Activated CD8-positive, alpha-beta memory T cell treated with anti-CD3 and anti-CD28 coated beads, Interleukin-2, amount 10 ng/mL, durations not matched to agents 7 days and 5 days (primary cell): ENCODE measurements at regions not wholly inside any gene's neighbourhood (a gene's known extent, or its start where the extent isn't known, plus 50 kb on each side); places are given as distances from the start of the nearest gene placed in this dataset.
A peak's percentile ranks its signal among the peaks of the same experiment; 100 is the strongest.

Source experiments
- ATAC-seq: fragments of 150-1000 bp; cut with Tn5 transposase; one replicate; pipeline ENCODE4 v1.10.0; 2021; ENCODE audit warnings: moderate library complexity
- CTCF ChIA-PET: fragments of 350-600 bp; sonication (Branson Sonifier 250); formaldehyde crosslinking; loops from one replicate; lab custom pipeline; 2021; ENCODE audit warnings: antibody characterized with exemption; lab: Charles Lee
- DNase-seq: peaks from one replicate; pipeline ENCODE4 v3.0.0-alpha.2; 2020
- H3K27ac Mint-ChIP-seq: one replicate; pipeline ENCODE4 v1.8.0; 2021; ENCODE audit warnings: mild to moderate bottlenecking, mixed read lengths
- H3K27me3 Mint-ChIP-seq: one replicate; pipeline ENCODE4 v1.8.0; 2021; ENCODE audit warnings: mixed read lengths
- H3K36me3 Mint-ChIP-seq: one replicate; pipeline ENCODE4 v1.8.0; 2021; ENCODE audit warnings: mild to moderate bottlenecking, mixed read lengths
- H3K4me1 Mint-ChIP-seq: one replicate; pipeline ENCODE4 v1.8.0; 2021; ENCODE audit warnings: mixed read lengths
- H3K4me3 Mint-ChIP-seq: one replicate; pipeline ENCODE4 v1.8.0; 2021; ENCODE audit warnings: mild to moderate bottlenecking, moderate library complexity, mixed read lengths
- H3K9me3 Mint-ChIP-seq: one replicate; pipeline ENCODE4 v1.8.0; 2022; ENCODE audit warnings: low read depth, mixed read lengths

DNA sequence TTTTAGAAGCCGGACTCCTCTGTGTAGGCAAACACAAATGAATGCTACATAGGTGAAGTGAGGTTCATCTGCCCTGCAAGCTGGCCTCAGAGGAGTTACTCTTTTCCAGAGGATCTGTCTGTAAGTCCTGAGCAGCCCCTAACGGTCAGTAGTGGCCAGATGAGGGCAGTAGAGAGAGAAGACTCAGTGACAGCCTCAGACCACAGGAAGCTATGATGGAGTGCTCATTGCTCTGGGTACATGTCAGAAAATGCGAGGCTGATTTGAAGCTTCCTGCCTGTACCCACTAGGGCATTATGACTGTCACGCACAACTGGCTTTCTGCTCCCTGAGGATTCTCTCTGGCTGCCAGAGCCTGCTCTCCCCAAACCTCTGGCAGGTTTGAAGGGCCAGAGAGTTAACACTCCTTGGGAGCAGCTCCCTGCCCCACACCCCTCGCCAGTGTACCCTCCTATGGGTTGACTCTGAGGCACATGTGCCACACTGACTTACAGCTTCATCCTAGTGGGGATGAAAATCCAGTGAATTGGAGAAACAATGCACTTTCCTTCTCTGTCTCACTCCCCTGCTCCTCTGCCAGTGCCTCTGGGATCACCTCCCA lies 141.5 kb downstream of the GABRG2 start:
- H3K9me3 Mint-ChIP-seq: peaks cover 2% of the 10 kb centered on the region
- H3K36me3 Mint-ChIP-seq: no peaks in the 10 kb centered on the region
- CTCF ChIA-PET: no interaction called here
- no peaks in the 10 kb centered on the region for H3K27me3 Mint-ChIP-seq
- H3K4me3 Mint-ChIP-seq: no peak overlapping the region
- ATAC-seq (peak; percentile 27), DNase-seq (no peak)
- H3K27ac Mint-ChIP-seq: no peak overlapping the region
- H3K4me1 Mint-ChIP-seq: no peaks in the 10 kb centered on the region

DNA sequence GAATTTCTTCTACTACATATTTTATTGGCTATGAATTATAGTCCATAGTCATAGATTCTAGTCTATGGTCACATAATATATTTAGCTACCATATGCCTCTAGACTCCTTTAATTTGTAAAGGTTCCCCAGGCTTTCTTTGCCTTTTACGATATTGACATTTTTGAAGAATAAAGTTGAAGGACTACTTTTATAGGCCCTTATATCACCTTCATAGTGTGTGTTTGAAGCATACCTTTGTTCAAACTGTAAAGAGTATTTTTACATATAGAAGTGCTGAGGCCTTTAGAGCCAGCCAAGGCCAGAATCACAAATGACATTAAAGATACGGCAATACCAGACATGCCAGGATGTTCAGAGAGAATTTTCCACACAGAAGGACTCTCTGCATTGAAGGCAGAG lies 147.0 kb downstream of the GABRG2 start:
- H3K27me3 Mint-ChIP-seq: no peaks in the 10 kb centered on the region
- no peak overlapping the region for H3K4me3 Mint-ChIP-seq
- H3K9me3 Mint-ChIP-seq: peaks cover 4% of the 10 kb centered on the region
- H3K27ac Mint-ChIP-seq: no peak overlapping the region
- no peaks in the 10 kb centered on the region for H3K4me1 Mint-ChIP-seq
- CTCF ChIA-PET: no interaction called here
- ATAC-seq: no peak
- DNase-seq: no peak
- H3K36me3 Mint-ChIP-seq: no peaks in the 10 kb centered on the region

GRCh38 chr5:162217037-162217436 lies 149.5 kb downstream of the GABRG2 start:
- H3K36me3 Mint-ChIP-seq: no peaks in the 10 kb centered on the region
- CTCF ChIA-PET: no interaction called here
- H3K27me3 Mint-ChIP-seq: no peaks in the 10 kb centered on the region
- peaks cover 4% of the 10 kb centered on the region for H3K9me3 Mint-ChIP-seq
- no peak overlapping the region for H3K4me3 Mint-ChIP-seq
- ATAC-seq: no peak
- H3K4me1 Mint-ChIP-seq: no peaks in the 10 kb centered on the region
- no peak for DNase-seq
- no peak overlapping the region for H3K27ac Mint-ChIP-seq

GRCh38 chr5:162221910-162222309 lies 154.3 kb downstream of the GABRG2 start:
- CTCF ChIA-PET: no interaction called here
- H3K27me3 Mint-ChIP-seq: no peaks in the 10 kb centered on the region
- H3K4me1 Mint-ChIP-seq: no peaks in the 10 kb centered on the region
- H3K9me3 Mint-ChIP-seq: peaks cover 5% of the 10 kb centered on the region
- no peak overlapping the region for H3K27ac Mint-ChIP-seq
- no peak overlapping the region for H3K4me3 Mint-ChIP-seq
- ATAC-seq (no peak), DNase-seq (no peak)
- H3K36me3 Mint-ChIP-seq: no peaks in the 10 kb centered on the region

- no peaks in the 10 kb centered on the region for H3K4me1 Mint-ChIP-seq
- no peak overlapping the region for H3K27ac Mint-ChIP-seq
- no peak overlapping the region for H3K4me3 Mint-ChIP-seq
- H3K9me3 Mint-ChIP-seq: peaks cover 1% of the 10 kb centered on the region
- no peaks in the 10 kb centered on the region for H3K27me3 Mint-ChIP-seq
- DNase-seq (no peak), ATAC-seq (no peak)
- no peaks in the 10 kb centered on the region for H3K36me3 Mint-ChIP-seq
- CTCF ChIA-PET: no interaction called here
These were observed 159.5 kb downstream of the GABRG2 start for GRCh38 chr5:162227075-162227474.

- no peak overlapping the region for H3K4me3 Mint-ChIP-seq
- CTCF ChIA-PET: interaction anchor here (0.7 kb wide), 1 partner anchor 10 kb away, joined by 3 read pairs; no protein-coding TSS in a partner anchor
- H3K9me3 Mint-ChIP-seq: peaks cover 9% of the 10 kb centered on the region
These were observed 162.8 kb downstream of the GABRG2 start for GRCh38 chr5:162230348-162230747.

GRCh38 chr5:162231522-162231921 lies 163.9 kb downstream of the GABRG2 start:
- DNase-seq: no peak
- peaks cover 15% of the 10 kb centered on the region for H3K9me3 Mint-ChIP-seq
- no peaks in the 10 kb centered on the region for H3K4me1 Mint-ChIP-seq
- H3K36me3 Mint-ChIP-seq: no peaks in the 10 kb centered on the region
- H3K27me3 Mint-ChIP-seq: no peaks in the 10 kb centered on the region
- no peak for ATAC-seq
- CTCF ChIA-PET: no interaction called here
- no peak overlapping the region for H3K4me3 Mint-ChIP-seq
- no peak overlapping the region for H3K27ac Mint-ChIP-seq

More at GRCh38 chr5:162230348-162230747, 162.8 kb downstream of the GABRG2 start:
- Mint-ChIP-seq H3K27me3 (no peaks in the 10 kb centered on the region), H3K27ac (no peak overlapping the region), H3K4me1 (no peaks in the 10 kb centered on the region), H3K36me3 (no peaks in the 10 kb centered on the region)
- DNase-seq (no peak), ATAC-seq (no peak)

DNA sequence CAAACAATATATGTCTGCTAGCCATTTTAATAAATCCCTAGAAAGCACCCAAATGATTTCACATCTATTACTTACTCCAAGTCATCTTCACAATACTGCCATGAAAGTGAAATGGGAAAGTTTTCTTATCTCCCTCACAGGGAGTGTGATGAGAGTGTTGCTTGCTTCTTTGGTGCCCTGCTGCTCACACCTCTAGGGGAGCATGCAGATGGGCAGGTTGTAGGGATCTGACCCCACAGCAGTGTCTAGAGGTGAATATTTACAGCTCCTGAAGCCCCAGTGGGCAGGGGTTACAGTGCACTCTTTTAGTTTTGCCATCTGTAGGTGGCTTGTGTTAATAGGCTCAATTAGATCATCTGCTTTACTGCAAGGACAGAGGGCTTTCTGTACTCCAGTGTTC lies 173.2 kb downstream of the GABRG2 start:
- no peaks in the 10 kb centered on the region for H3K4me1 Mint-ChIP-seq
- ATAC-seq: no peak
- CTCF ChIA-PET: no interaction called here
- no peak overlapping the region for H3K27ac Mint-ChIP-seq
- H3K9me3 Mint-ChIP-seq: peaks cover 5% of the 10 kb centered on the region
- DNase-seq: no peak
- no peak overlapping the region for H3K4me3 Mint-ChIP-seq
- no peaks in the 10 kb centered on the region for H3K27me3 Mint-ChIP-seq
- no peaks in the 10 kb centered on the region for H3K36me3 Mint-ChIP-seq

DNA sequence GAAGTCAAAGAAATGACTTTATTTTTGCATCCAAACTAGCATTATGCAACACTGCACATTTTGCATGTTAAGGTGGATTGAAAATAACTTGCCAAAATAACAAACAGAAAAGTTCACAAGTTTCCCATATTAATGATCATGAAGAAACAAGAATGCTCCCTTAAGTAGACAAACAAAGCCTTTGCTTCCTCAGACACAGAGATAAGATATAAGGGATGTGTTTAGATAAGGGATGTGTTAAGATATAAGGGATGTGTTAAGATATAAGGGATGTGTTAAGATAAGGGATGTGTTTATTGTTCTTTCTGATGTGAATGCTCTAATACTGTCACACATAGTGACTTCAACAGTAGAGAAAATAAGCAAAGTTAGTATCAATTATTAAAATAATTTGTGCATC lies 174.8 kb downstream of the GABRG2 start:
- Mint-ChIP-seq H3K9me3 (peaks cover 1% of the 10 kb centered on the region), H3K4me3 (no peak overlapping the region), H3K27me3 (no peaks in the 10 kb centered on the region), H3K4me1 (no peaks in the 10 kb centered on the region), H3K27ac (no peak overlapping the region), H3K36me3 (no peaks in the 10 kb centered on the region)
- CTCF ChIA-PET: no interaction called here
- no peak for DNase-seq
- no peak for ATAC-seq

- DNase-seq (no peak), ATAC-seq (no peak)
- H3K27me3 Mint-ChIP-seq: no peaks in the 10 kb centered on the region
- no peaks in the 10 kb centered on the region for H3K4me1 Mint-ChIP-seq
- no peaks in the 10 kb centered on the region for H3K36me3 Mint-ChIP-seq
- CTCF ChIA-PET: no interaction called here
- H3K27ac Mint-ChIP-seq: no peak overlapping the region
- H3K4me3 Mint-ChIP-seq: no peak overlapping the region
- H3K9me3 Mint-ChIP-seq: no peaks in the 10 kb centered on the region
These were observed 176.1 kb downstream of the GABRG2 start for GRCh38 chr5:162243651-162244050.

DNA sequence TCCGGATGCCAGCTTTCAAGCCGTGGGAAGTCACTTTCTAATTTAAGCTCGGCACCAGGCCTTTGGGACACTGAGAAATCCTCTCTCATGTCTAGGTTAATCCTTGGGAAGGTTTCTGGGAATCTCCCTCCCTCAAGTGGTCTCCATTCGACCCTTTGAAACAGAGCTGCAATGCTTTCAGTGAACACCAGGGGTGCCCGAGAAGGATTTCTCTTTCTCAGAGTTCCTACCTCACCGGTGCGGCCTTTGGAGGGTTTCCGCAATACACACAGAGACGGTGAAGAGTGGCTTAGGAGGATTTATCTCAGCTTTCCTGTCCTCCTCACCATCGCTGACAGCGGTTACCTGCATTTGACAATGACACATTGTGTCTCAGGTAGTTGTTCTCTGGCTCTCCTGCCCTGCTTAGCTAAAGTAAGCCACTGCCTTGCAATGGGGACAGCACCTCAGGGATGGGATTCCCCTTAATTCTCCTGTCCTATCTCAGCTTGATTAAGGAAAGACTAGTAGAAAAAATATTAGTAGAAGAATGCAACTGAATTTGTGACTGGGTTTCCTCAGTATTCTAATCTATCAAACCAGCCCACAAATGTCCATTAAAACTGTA lies 180.6 kb downstream of the GABRG2 start:
- no peaks in the 10 kb centered on the region for H3K36me3 Mint-ChIP-seq
- no peak overlapping the region for H3K4me3 Mint-ChIP-seq
- ATAC-seq: no peak
- no peaks in the 10 kb centered on the region for H3K4me1 Mint-ChIP-seq
- H3K27ac Mint-ChIP-seq: no peak overlapping the region
- DNase-seq: no peak
- CTCF ChIA-PET: no interaction called here
- H3K9me3 Mint-ChIP-seq: no peaks in the 10 kb centered on the region
- H3K27me3 Mint-ChIP-seq: no peaks in the 10 kb centered on the region

DNA sequence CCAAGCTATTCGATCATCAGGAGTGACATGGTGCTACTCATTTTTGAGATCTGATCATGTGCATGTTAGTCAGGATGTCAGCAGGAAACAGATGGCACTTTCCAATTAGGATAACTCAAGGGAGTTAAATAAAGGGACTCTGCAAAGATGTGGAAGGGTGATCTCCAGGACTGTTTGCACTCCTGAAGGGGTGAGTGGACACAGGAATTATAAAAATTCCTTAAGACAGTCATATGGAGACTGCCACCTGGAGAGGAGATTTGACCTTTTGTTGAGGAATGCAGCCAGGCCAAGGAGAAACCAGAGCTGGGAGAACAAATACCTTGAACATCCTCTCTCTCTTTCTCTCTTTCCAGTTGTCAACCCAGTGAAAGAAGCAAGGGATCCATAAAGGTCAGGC lies 189.1 kb downstream of the GABRG2 start:
- H3K27me3 Mint-ChIP-seq: no peaks in the 10 kb centered on the region
- DNase-seq (no peak), ATAC-seq (no peak)
- H3K9me3 Mint-ChIP-seq: peaks cover 2% of the 10 kb centered on the region
- no peak overlapping the region for H3K27ac Mint-ChIP-seq
- CTCF ChIA-PET: no interaction called here
- H3K4me1 Mint-ChIP-seq: no peaks in the 10 kb centered on the region
- no peaks in the 10 kb centered on the region for H3K36me3 Mint-ChIP-seq
- no peak overlapping the region for H3K4me3 Mint-ChIP-seq

- no peaks in the 10 kb centered on the region for H3K36me3 Mint-ChIP-seq
- H3K27ac Mint-ChIP-seq: no peak overlapping the region
- peaks cover 4% of the 10 kb centered on the region for H3K4me1 Mint-ChIP-seq
- no peak overlapping the region for H3K4me3 Mint-ChIP-seq
- no peak for ATAC-seq
- no peak for DNase-seq
- no peaks in the 10 kb centered on the region for H3K27me3 Mint-ChIP-seq
- peaks cover 7% of the 10 kb centered on the region for H3K9me3 Mint-ChIP-seq
- CTCF ChIA-PET: no interaction called here
These were observed 201.3 kb downstream of the GABRG2 start for GRCh38 chr5:162268694-162269481.

- CTCF ChIA-PET: no interaction called here
These were observed 204.8 kb downstream of the GABRG2 start for GRCh38 chr5:162272417-162272816.

More at GRCh38 chr5:162272417-162272816, 204.8 kb downstream of the GABRG2 start:
- ATAC-seq: no peak
- H3K27me3 Mint-ChIP-seq: no peaks in the 10 kb centered on the region
- no peaks in the 10 kb centered on the region for H3K36me3 Mint-ChIP-seq
- H3K9me3 Mint-ChIP-seq: peaks cover 9% of the 10 kb centered on the region
- DNase-seq: no peak
- H3K27ac Mint-ChIP-seq: no peak overlapping the region
- H3K4me1 Mint-ChIP-seq: peaks cover 4% of the 10 kb centered on the region
- no peak overlapping the region for H3K4me3 Mint-ChIP-seq
